ENCODE measurements at regions not wholly inside any gene's neighbourhood (a gene's known extent, or its start where the extent isn't known, plus 50 kb on each side); places are given as distances from the start of the nearest gene placed in this dataset.

- TF ChIP-seq CTCF (IDR thresholded peaks at IDR 0.05) (no peak), EZH2 (IDR thresholded peaks at IDR 0.05; ENCODE audit: borderline replicate concordance, insufficient read depth, low read depth, low read length, poor library complexity, severe bottlenecking) (no peak)
Observed at GRCh38 chr6:43939281-43940070, 169.5 kb downstream of the VEGFA start.

Measured in B cell (primary cell).